Caco-2 (cell line): ENCODE measurements at regions not wholly inside any gene's neighbourhood (a gene's known extent, or its start where the extent isn't known, plus 50 kb on each side); places are given as distances from the start of the nearest gene placed in this dataset.

ENCODE experiments used
- BruUV-seq: library from RNA; stranded (reverse); fragments of 400-500 nt; replicated peaks from 2 replicates; lab custom pipeline; 2021; lab: Mats Ljungman, UMichigan
- CTCF ChIA-PET: fragments of 300-600 bp; sonication (Branson Sonifier 250); formaldehyde crosslinking; loops from one replicate; lab custom pipeline; 2022; ENCODE audit warnings: antibody characterized with exemption; lab: Charles Lee
- POLR2A ChIA-PET: fragments of 300-600 bp; sonication (Branson Sonifier 250); formaldehyde crosslinking; loops from one replicate; lab custom pipeline; 2022; ENCODE audit warnings: antibody characterized with exemption; lab: Charles Lee
- DNase-seq, 2 experiments: peaks; one replicate each; pipeline versions ENCODE4 v3.0.0 to v3.0.0-alpha.2; 2020 to 2022
- H3K27me3 ChIP-seq: replicated peaks from 2 replicates; pipeline ENCODE4 v1.6.0; 2011; ENCODE audit warnings: low read length; ENCODE audit not compliant: control insufficient read depth, insufficient read depth
- H3K36me3 ChIP-seq: 2 replicates; pipeline ENCODE4 v1.5.1; 2011; ENCODE audit warnings: low read length; ENCODE audit not compliant: control insufficient read depth, insufficient read depth
- H3K4me1 ChIP-seq: fragments of 250-450 bp; sonication (Bioruptor Pico); 2 replicates; pipeline ENCODE4 v1.5.1; 2020; ENCODE audit warnings: mild to moderate bottlenecking
- H3K4me3 ChIP-seq: 2 replicates; pipeline ENCODE4 v1.5.1; 2011; ENCODE audit warnings: low read depth, mild to moderate bottlenecking, control low read depth, low read length
- H3K9me3 ChIP-seq: fragments of 250-450 bp; sonication (Bioruptor Pico); 2 replicates; pipeline ENCODE4 v1.5.1; 2020; ENCODE audit warnings: mild to moderate bottlenecking, moderate library complexity
- H3K27ac Mint-ChIP-seq: one replicate; pipeline ENCODE4 v1.8.0; 2022; ENCODE audit warnings: mixed read lengths; ENCODE audit not compliant: unreplicated experiment
- H3K27me3 Mint-ChIP-seq: one replicate; pipeline ENCODE4 v1.8.0; 2022; ENCODE audit warnings: mixed read lengths; ENCODE audit not compliant: insufficient read depth, unreplicated experiment
- H3K36me3 Mint-ChIP-seq: one replicate; pipeline ENCODE4 v1.8.0; 2022; ENCODE audit warnings: mild to moderate bottlenecking, mixed read lengths; ENCODE audit not compliant: insufficient read depth, unreplicated experiment
- H3K4me1 Mint-ChIP-seq: one replicate; pipeline ENCODE4 v1.8.0; 2022; ENCODE audit warnings: low read depth, mixed read lengths; ENCODE audit not compliant: unreplicated experiment
- H3K4me3 Mint-ChIP-seq: one replicate; pipeline ENCODE4 v1.8.0; 2022; ENCODE audit warnings: mild to moderate bottlenecking, moderate library complexity, mixed read lengths; ENCODE audit not compliant: unreplicated experiment
- H3K9me3 Mint-ChIP-seq: one replicate; pipeline ENCODE4 v1.8.0; 2022; ENCODE audit warnings: mixed read lengths; ENCODE audit not compliant: unreplicated experiment
- CTCF ChIP-seq, 2 experiments: fragments of 200-600 bp in 1 of 2; IDR thresholded peaks; 1 replicate in 1 of 2; 2 replicates in 1 of 2; pipeline versions ENCODE4 v1.5.1 to v1.8.0; 2011 to 2022; ENCODE audit warnings: antibody characterized with exemption in 1 of 2, control low read depth in 1 of 2, inconsistent platforms in 1 of 2, low read depth in 1 of 2, low read length in 1 of 2, mild to moderate bottlenecking in 1 of 2, moderate library complexity in 1 of 2; ENCODE audit not compliant: insufficient read depth in 1 of 2, severe bottlenecking in 1 of 2, unreplicated experiment in 1 of 2
- intact Hi-C: fragments of 100-400 bp; cut with micrococcal nuclease; formaldehyde crosslinking; loops from one replicate; pipeline ENCODE4 v1.10.0; 2022; ENCODE audit not compliant: unreplicated experiment

DNA sequence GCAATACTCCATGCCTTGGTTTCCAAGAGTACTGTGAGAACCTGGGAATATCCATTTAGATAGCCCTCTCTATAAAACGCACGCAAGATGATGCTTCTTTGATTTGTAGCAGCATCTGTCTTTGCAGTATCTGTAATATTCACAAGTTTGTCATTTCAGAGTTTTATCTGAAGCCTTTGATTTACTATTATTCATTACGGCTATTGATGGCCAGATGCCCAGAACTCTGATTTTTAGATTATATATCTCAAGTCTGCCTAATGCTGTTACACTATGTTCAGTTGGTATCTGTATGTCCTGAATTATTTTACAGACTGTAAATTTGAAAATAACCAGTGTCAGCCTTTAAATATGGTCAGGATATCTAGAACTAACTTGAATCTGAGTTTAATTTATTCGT, 233.3 kb downstream of the FAM170A start:
- POLR2A ChIA-PET = no interaction called here
- CTCF ChIA-PET = no interaction called here
- Mint-ChIP-seq H3K4me3 (no peak overlapping the region), H3K4me1 (no peaks in the 10 kb centered on the region), H3K36me3 (no peaks in the 10 kb centered on the region), H3K9me3 (no peaks in the 10 kb centered on the region), H3K27me3 (peaks cover 2% of the 10 kb centered on the region), H3K27ac (no peak overlapping the region)
- no peak for TF ChIP-seq CTCF (IDR thresholded peaks at IDR 0.05; ENCODE audit: insufficient read depth in 1 of 2, low read depth in 1 of 2, low read length in 1 of 2, severe bottlenecking in 1 of 2, unreplicated experiment in 1 of 2)
- no peaks in the 10 kb centered on the region for H3K4me1 ChIP-seq
- no peaks in the 10 kb centered on the region for H3K36me3 ChIP-seq
- no peak overlapping the region for H3K4me3 ChIP-seq
- no peaks in the 10 kb centered on the region for H3K9me3 ChIP-seq
- intact Hi-C loops = no loop called here
- BruUV-seq = no TSS peak
- DNase-seq = no peak
- H3K27me3 ChIP-seq = no peaks in the 10 kb centered on the region

DNA sequence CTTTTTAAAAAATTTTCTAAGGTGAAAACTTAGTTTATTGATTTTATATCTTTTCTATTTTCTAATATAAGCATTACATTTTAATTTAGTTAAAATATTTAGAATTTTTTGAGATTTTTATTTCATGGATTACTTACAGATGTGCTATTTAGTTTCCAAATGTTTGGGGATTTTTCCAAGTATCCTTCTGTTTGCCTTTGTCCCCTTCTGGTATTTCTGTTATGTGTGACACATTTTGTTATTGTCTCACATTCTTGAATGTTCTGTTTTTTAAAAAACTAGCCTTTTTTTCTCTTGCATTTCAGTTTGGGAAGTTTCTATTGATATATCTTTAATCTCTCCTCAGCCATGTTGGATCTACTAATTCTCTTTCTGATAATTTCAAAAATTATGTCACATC, 234.9 kb downstream of the FAM170A start:
- H3K9me3 Mint-ChIP-seq = no peaks in the 10 kb centered on the region
- no peak overlapping the region for H3K4me3 Mint-ChIP-seq
- Histone ChIP-seq H3K36me3 (no peaks in the 10 kb centered on the region), H3K9me3 (no peaks in the 10 kb centered on the region), H3K4me3 (no peak overlapping the region), H3K27me3 (no peaks in the 10 kb centered on the region), H3K4me1 (no peaks in the 10 kb centered on the region)
- POLR2A ChIA-PET = no interaction called here
- H3K36me3 Mint-ChIP-seq = no peaks in the 10 kb centered on the region
- intact Hi-C loops = no loop called here
- no peak for TF ChIP-seq CTCF (IDR thresholded peaks at IDR 0.05; ENCODE audit: insufficient read depth in 1 of 2, low read depth in 1 of 2, low read length in 1 of 2, severe bottlenecking in 1 of 2, unreplicated experiment in 1 of 2)
- no peak for DNase-seq
- peaks cover 2% of the 10 kb centered on the region for H3K27me3 Mint-ChIP-seq
- BruUV-seq = no TSS peak
- no peaks in the 10 kb centered on the region for H3K4me1 Mint-ChIP-seq
- H3K27ac Mint-ChIP-seq = no peak overlapping the region
- CTCF ChIA-PET = no interaction called here

GRCh38 chr5:119873611-119874010, 244.3 kb downstream of the FAM170A start:
- no peaks in the 10 kb centered on the region for H3K9me3 Mint-ChIP-seq
- ChIA-PET CTCF (no interaction called here), POLR2A (no interaction called here)
- TF ChIP-seq CTCF (IDR thresholded peaks at IDR 0.05; ENCODE audit: insufficient read depth in 1 of 2, low read depth in 1 of 2, low read length in 1 of 2, severe bottlenecking in 1 of 2, unreplicated experiment in 1 of 2) = no peak
- H3K4me3 Mint-ChIP-seq = no peak overlapping the region
- H3K4me1 ChIP-seq = no peaks in the 10 kb centered on the region
- no peaks in the 10 kb centered on the region for H3K36me3 Mint-ChIP-seq
- intact Hi-C loops = no loop called here
- H3K36me3 ChIP-seq = no peaks in the 10 kb centered on the region
- no peaks in the 10 kb centered on the region for H3K9me3 ChIP-seq
- no peak for DNase-seq
- H3K4me1 Mint-ChIP-seq = no peaks in the 10 kb centered on the region
- no peak overlapping the region for H3K4me3 ChIP-seq
- no peaks in the 10 kb centered on the region for H3K27me3 Mint-ChIP-seq
- no peaks in the 10 kb centered on the region for H3K27me3 ChIP-seq
- no TSS peak for BruUV-seq
- H3K27ac Mint-ChIP-seq = no peak overlapping the region
